Aorta (tissue), 5 donors: ENCODE measurements at regions not wholly inside any gene's neighbourhood (a gene's known extent, or its start where the extent isn't known, plus 50 kb on each side); places are given as distances from the start of the nearest gene placed in this dataset.

Source experiments
- ATAC-seq: fragments of 200-7000 bp; cut with Tn5 transposase; one replicate; pipeline ENCODE4 v1.9.1; 2022; ENCODE audit warnings: moderate library complexity; ENCODE audit not compliant: low FRiP score
- DNase-seq, 2 donors: peaks; one replicate each; pipeline ENCODE4 v3.0.0-alpha.2; 2020
- H3K27ac ChIP-seq, 2 donors: one replicate each; pipeline ENCODE4 v1.5.1; 2013; ENCODE audit warnings: low read length in 2 of 2, mild to moderate bottlenecking in 2 of 2, moderate library complexity in 2 of 2, control low read depth in 1 of 2, inconsistent platforms in 1 of 2, low read depth in 1 of 2
- H3K27me3 ChIP-seq, 2 donors: one replicate each; pipeline ENCODE4 v1.6.1; 2013; ENCODE audit warnings: control low read depth in 1 of 2, low read length in 1 of 2, mild to moderate bottlenecking in 1 of 2, moderate library complexity in 1 of 2; ENCODE audit not compliant: insufficient read depth in 2 of 2, control insufficient read depth in 1 of 2
- H3K36me3 ChIP-seq, 2 donors: one replicate each; pipeline ENCODE4 v1.6.1; 2013; ENCODE audit warnings: control low read depth in 1 of 2, low read length in 1 of 2, mild to moderate bottlenecking in 1 of 2; ENCODE audit not compliant: insufficient read depth in 2 of 2, control insufficient read depth in 1 of 2
- H3K4me1 ChIP-seq, 2 donors: one replicate each; pipeline ENCODE4 v1.6.1; 2013; ENCODE audit warnings: low read length in 2 of 2, control low read depth in 1 of 2, mild to moderate bottlenecking in 1 of 2, moderate library complexity in 1 of 2; ENCODE audit not compliant: insufficient read depth in 2 of 2, control insufficient read depth in 1 of 2
- H3K4me3 ChIP-seq, 2 donors: one replicate each; pipeline ENCODE4 v1.5.1; 2013; ENCODE audit warnings: low read length in 2 of 2, control low read depth in 1 of 2, mild to moderate bottlenecking in 1 of 2
- H3K9me3 ChIP-seq: one replicate; pipeline ENCODE4 v1.6.1; 2013; ENCODE audit warnings: mild to moderate bottlenecking, low read length; ENCODE audit not compliant: control insufficient read depth
- WGBS, 2 donors: extraction: QIAGEN DNeasy Blood & Tissue Kit; methylation state at CpG; one replicate each; pipeline ENCODE4 v1.1.7; 2013; 5-methylcytosine and 5-hydroxymethylcytosine counted together
- intact Hi-C, 2 donors: fragments of 100-400 bp; cut with DNase I; formaldehyde crosslinking; loops; one replicate each; pipeline versions ENCODE4 v1.14.2 to v1.15.0; 2022
- donor health status: healthy with polysubstance abuse.
- donor health status: Bipolar disorder and iron deficiency.
- donor health status: DM: no; HTN: no; CAD: no.
- donor health status: DM: no; HTN: no; CAD: no.
- donor health status: DM: yes; HTN: yes; CAD: no.

DNA sequence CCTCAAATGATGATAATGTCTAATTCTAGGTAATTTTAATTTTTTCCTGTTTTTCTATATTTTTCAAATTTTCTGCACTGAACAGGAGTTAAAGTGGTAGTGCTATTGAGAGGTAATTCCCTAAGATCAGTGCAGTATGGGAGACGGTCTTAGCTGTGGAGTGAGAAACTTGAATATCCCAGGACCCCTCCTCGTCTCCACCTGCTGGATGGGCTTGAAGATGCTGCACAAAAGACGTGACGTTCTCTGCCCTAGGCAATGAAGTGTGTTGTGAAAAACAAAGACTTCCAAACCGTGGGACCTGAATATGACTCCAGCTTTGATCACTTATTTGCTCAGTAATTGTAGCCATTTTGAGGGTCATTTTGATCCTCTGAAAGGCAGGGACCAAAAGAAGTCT lies 298.1 kb downstream of the VRK1 start:
- WGBS, 2 donors: 52 to 56% methylated on average over 5 of the region's 5 CpGs
- ATAC-seq: no peak

DNA sequence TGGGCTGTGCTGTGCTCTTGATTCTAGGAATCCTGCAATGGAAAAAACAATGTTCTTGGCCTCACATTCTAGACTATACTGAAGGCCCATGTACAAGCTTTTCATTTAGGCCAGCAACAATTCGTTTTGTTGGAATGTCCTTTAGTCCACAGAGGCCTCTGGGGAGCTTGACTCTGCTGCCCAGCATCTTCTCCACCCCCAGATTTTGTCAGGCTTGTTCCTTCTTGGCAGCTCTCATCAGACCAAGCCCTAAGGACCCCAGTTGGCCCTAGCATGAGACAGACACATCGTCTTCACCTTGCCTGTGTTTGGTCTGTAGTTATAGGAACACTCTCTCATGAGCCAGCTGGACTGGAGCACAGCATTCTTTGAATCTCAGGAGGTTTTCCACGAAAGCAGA lies 300.1 kb downstream of the VRK1 start:
- no peak for DNase-seq
- no peak for ATAC-seq
- H3K9me3 ChIP-seq: no peaks in the 10 kb centered on the region
- 14 to 27% methylated on average over 3 of the region's 3 CpGs for WGBS, 2 donors
- no peak overlapping the region for H3K27ac ChIP-seq
- no peaks in the 10 kb centered on the region for H3K4me1 ChIP-seq
- intact Hi-C loops: no loop called here
- no peaks in the 10 kb centered on the region for H3K27me3 ChIP-seq
- no peak overlapping the region for H3K4me3 ChIP-seq
- no peaks in the 10 kb centered on the region for H3K36me3 ChIP-seq

More for the DNA sequence above, 298.1 kb downstream of the VRK1 start:
- intact Hi-C loops: no loop called here
- no peaks in the 10 kb centered on the region for H3K4me1 ChIP-seq
- H3K36me3 ChIP-seq: no peaks in the 10 kb centered on the region
- H3K9me3 ChIP-seq: no peaks in the 10 kb centered on the region
- no peaks in the 10 kb centered on the region for H3K27me3 ChIP-seq
- H3K4me3 ChIP-seq: no peak overlapping the region
- H3K27ac ChIP-seq: no peak overlapping the region
- DNase-seq: no peak

DNA sequence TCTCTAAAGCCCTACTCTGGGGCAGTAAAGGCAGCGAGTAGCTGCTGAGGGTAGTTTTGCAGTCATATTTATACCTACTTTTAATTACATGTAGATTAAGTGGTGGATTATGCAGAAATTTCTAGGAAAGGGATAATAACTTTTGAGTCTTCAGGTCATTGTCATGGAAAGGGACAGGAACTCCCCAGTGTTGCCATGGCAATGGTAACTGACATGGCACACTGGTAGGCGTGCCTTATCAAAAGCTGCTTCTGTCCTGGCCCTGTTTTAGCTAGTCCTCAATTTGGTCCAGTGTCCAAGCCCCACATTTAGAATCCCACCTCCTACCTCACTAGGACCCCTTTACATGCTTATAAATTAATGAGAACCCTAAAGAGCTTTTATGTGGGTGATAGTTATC lies 303.1 kb downstream of the VRK1 start:
- Histone ChIP-seq H3K36me3 (no peaks in the 10 kb centered on the region), H3K4me3 (no peak overlapping the region), H3K4me1 (no peaks in the 10 kb centered on the region), H3K9me3 (no peaks in the 10 kb centered on the region), H3K27ac (no peak overlapping the region), H3K27me3 (no peaks in the 10 kb centered on the region)
- intact Hi-C loops: no loop called here
- 71 to 80% methylated on average over 2 of the region's 2 CpGs for WGBS, 2 donors
- ATAC-seq: no peak
- no peak for DNase-seq

DNA sequence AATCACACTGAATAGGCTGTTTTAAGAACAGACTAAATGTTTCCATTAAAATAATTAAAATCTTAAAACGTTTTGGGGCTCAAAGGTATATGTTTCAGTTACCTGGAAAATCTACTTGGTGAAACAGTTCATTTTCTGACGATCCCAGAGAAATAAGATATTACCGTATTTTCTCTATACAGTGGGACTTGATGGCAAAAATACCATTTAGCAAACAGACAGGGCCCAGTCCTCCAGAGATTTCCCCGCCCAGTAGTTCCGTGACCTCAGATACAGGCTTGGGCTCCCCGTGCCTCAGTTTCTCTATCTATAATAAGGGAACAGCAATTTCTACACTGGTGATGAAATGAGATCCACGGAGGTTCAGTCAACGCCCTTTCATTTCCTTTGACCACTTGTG lies 304.4 kb downstream of the VRK1 start:
- DNase-seq: no peak
- H3K9me3 ChIP-seq: no peaks in the 10 kb centered on the region
- no peak overlapping the region for H3K27ac ChIP-seq
- no peaks in the 10 kb centered on the region for H3K4me1 ChIP-seq
- H3K36me3 ChIP-seq: no peaks in the 10 kb centered on the region
- no peaks in the 10 kb centered on the region for H3K27me3 ChIP-seq
- intact Hi-C loops: no loop called here
- WGBS, 2 donors: 55 to 66% methylated on average over 8 of the region's 8 CpGs
- no peak overlapping the region for H3K4me3 ChIP-seq
- ATAC-seq: no peak

DNA sequence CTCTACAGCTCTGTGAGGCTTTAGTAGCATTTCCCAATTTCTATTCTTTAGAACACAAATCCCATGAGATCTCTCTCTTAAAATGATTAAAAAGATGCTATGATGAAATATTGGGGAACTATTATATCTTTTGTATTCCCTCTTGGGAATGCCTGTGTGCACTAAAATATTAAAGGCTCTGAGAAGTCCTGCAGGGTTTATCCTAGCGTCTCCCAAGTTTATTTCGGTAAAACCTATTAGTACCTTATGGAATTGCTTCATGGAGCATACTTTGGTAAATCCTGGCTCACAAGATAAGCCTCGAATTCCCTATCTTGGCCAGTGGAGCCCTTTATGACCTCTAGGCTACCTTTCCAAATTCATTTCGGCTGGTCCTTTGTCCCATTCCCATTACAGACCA lies 306.8 kb downstream of the VRK1 start:
- DNase-seq (no peak), ATAC-seq (no peak)
- intact Hi-C loops: no loop called here
- WGBS, 2 donors: 84 to 86% methylated on average over 4 of the region's 4 CpGs
- Histone ChIP-seq H3K27ac (no peak overlapping the region), H3K4me3 (no peak overlapping the region), H3K36me3 (no peaks in the 10 kb centered on the region), H3K27me3 (no peaks in the 10 kb centered on the region), H3K4me1 (no peaks in the 10 kb centered on the region), H3K9me3 (peaks cover 4% of the 10 kb centered on the region)

DNA sequence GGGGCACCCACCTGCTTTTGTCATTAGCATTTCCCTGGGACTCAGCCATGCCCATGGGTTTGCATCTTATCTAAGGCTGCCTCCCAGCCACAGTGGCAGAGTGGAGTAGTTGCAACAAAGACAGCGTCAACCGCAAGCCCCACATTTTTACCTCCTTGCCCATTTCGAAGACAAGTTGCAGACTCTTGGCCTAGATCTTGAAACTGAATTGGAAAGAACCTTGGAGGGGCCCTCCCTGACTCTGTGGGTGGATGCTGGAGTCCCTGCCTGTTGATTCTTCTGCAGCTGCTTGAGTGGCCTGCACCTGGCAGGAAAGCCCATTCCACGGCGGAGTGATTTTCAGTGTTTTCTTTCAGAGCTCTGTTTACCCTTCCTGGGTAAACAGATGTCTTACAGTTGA lies 309.0 kb downstream of the VRK1 start:
- intact Hi-C loops: no loop called here
- H3K27ac ChIP-seq: no peak overlapping the region
- H3K36me3 ChIP-seq: no peaks in the 10 kb centered on the region
- 54 to 57% methylated on average over 5 of the region's 5 CpGs for WGBS, 2 donors
- H3K4me1 ChIP-seq: no peaks in the 10 kb centered on the region
- no peaks in the 10 kb centered on the region for H3K27me3 ChIP-seq
- DNase-seq: no peak
- H3K4me3 ChIP-seq: no peak overlapping the region
- ATAC-seq: no peak
- H3K9me3 ChIP-seq: peaks cover 10% of the 10 kb centered on the region

DNA sequence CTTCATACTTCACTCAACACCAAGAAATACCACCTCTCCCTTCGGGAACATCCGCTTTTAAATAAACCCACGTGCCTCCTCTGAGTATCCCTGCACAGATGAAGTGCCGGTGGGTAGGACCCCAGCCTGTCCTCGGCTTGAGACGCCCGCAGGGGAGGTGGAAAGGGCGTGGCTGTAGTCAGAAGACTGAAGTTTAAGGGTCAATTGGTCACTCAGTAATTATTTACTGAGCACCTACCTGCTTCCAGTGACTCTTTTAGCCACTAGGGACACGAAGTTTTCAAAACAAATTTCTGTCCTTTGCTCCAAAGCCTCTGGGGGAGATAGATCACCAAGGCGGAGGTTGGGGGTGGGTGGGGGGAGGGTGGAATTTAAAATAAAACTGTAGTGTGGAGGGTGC lies 309.4 kb downstream of the VRK1 start:
- H3K4me1 ChIP-seq: no peaks in the 10 kb centered on the region
- WGBS, 2 donors: 46 to 55% methylated on average over 10 of the region's 10 CpGs
- intact Hi-C loops: no loop called here
- ATAC-seq (no peak), DNase-seq (no peak)
- H3K9me3 ChIP-seq: peaks cover 10% of the 10 kb centered on the region
- H3K4me3 ChIP-seq: no peak overlapping the region
- no peak overlapping the region for H3K27ac ChIP-seq
- H3K36me3 ChIP-seq: no peaks in the 10 kb centered on the region
- H3K27me3 ChIP-seq: no peaks in the 10 kb centered on the region

DNA sequence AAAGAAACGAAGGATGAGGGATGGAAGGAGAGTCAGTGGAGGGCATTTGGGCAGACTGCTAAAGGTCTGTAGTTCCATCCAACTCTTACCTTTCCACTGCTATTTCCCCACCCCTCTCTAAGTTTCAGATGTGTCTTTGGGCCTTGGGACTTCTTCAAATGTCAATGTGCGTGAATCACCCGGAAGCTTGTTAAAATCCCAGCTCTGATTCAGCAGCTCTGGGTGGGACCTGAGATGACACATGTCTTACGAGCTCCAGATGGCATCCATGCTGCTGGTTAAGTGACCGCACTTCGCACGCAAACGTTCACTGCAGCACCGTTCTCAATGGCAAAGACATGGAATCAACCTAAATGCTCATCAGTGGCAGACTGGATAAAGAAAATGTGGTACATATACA lies 309.9 kb downstream of the VRK1 start:
- no peak for DNase-seq
- 85 to 90% methylated on average over 9 of the region's 9 CpGs for WGBS, 2 donors
- Histone ChIP-seq H3K27me3 (no peaks in the 10 kb centered on the region), H3K27ac (no peak overlapping the region), H3K4me1 (no peaks in the 10 kb centered on the region), H3K9me3 (peaks cover 10% of the 10 kb centered on the region), H3K36me3 (no peaks in the 10 kb centered on the region), H3K4me3 (no peak overlapping the region)
- ATAC-seq: no peak
- intact Hi-C loops: no loop called here

DNA sequence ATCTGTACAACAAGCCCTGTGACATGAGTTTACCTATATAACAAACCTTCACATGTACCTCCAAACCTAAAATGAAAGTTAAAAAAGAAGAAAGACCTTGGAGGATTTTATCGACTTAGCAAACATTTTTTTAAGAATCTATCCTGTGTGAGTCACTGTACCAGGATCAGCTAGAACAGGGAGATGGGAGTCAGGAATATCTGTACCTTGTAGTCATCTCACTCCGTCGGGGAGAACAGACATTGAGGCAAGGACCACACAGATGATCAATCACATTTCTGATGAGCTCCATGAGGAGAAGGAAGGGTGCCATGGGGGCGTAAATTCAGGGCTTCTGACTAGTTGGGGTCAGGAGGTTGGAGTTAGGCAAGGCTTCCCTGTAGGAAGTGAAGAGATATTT lies 310.6 kb downstream of the VRK1 start:
- intact Hi-C loops: no loop called here
- 79 to 88% methylated on average over 4 of the region's 4 CpGs for WGBS, 2 donors
- no peak overlapping the region for H3K27ac ChIP-seq
- H3K36me3 ChIP-seq: no peaks in the 10 kb centered on the region
- peaks cover 10% of the 10 kb centered on the region for H3K9me3 ChIP-seq
- H3K4me1 ChIP-seq: no peaks in the 10 kb centered on the region
- no peak for DNase-seq
- H3K4me3 ChIP-seq: no peak overlapping the region
- no peaks in the 10 kb centered on the region for H3K27me3 ChIP-seq
- ATAC-seq: no peak
